ENCODE measurements at regions not wholly inside any gene's neighbourhood (a gene's known extent, or its start where the extent isn't known, plus 50 kb on each side); places are given as distances from the start of the nearest gene placed in this dataset.

DNA sequence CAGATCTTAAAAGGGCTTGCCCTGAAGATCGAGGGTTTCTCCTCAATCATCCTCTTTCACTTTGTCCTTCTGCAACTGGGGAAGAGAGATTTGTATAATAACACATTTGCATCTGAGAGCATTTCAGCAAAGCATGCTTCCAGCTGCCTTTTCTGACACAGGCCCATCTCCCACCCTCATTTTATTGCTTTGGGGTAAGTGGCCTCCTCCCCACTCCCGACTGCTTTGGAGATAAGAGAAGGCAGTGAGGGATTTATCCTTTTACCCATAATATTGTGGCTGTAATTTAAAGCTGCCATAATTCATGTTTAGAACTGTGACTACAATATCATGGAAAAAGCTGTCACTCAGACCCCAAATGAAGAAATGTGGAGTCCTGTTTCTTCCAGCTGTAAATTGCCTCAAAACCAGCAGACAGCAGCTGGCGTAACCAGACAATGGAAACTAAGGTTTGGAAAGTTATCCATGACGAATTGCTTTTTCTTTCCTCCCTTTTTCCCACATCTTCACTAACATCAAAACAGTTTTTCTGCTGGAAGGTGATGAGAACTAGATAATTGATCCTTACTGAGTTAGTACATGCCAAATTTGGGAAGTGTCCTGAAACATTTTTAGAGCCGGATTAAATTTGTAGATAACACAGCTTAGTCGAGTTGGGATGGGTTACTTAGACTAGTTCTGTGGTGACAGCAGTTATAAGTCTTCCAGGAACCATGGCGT is 104.2 kb upstream of the PFN2 start (continued):
- TF ChIP-seq RFX5 (IDR thresholded peaks at IDR 0.05; ENCODE audit: borderline replicate concordance, low read depth, low read length) = no peak
- TF ChIP-seq POU5F1 (IDR thresholded peaks at IDR 0.05; ENCODE audit: low read depth, low read length) = no peak
- TF ChIP-seq, protein P1, sequence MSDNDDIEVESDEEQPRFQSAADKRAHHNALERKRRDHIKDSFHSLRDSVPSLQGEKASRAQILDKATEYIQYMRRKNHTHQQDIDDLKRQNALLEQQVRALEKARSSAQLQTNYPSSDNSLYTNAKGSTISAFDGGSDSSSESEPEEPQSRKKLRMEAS (IDR thresholded peaks at IDR 0.05) = no peak
- no peak for TF ChIP-seq BACH1 (IDR thresholded peaks at IDR 0.05; ENCODE audit: low read length)
